ENCODE measurements at regions not wholly inside any gene's neighbourhood (a gene's known extent, or its start where the extent isn't known, plus 50 kb on each side); places are given as distances from the start of the nearest gene placed in this dataset.

DNA sequence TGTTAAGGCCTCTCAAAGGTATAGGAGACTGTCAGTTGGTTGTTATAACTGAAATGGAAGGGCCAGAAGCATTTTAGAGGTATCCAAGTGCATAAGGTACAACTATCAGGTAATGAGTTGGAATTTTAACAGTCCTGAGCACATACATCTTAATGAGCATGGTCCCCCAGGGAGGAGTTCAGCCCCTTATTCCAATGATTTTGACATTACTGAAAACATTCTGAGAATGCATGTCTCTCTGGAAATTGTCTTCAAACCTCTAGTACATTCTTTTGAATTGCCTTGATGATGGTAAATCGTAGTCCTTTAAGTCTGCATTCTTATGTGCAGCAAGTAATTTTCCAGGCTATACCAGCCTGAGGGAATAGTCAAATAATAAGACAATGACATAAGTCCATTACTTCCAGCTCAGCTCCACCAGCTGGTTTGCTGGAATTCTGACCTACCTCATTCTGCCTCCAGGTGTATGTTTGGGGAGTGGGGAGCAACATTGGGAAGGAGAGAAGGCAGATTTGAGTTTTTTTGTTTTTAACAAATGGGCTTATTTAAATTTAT lies 239.2 kb downstream of the MSRB3 start:
- DNase-seq = no peak

DNA sequence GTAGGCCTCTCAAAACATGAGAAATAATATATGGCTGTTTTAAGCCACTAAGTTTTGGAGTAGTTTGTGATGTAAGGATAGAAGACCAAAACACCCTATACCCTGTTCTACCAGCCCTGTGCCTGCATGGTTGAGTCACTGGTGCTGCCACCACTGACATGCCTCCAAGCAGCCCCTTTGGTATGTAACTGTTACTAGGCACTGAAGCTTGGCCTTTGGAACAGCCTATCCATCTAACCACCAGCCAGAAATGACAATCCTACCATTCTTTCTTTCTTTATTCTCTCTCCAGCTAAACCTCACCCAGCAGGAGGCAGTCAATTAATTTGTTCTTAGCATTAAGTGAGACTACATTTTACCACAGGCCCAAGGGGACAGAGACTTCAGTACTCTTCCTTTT lies 240.3 kb downstream of the MSRB3 start:
- DNase-seq = no peak

DNA sequence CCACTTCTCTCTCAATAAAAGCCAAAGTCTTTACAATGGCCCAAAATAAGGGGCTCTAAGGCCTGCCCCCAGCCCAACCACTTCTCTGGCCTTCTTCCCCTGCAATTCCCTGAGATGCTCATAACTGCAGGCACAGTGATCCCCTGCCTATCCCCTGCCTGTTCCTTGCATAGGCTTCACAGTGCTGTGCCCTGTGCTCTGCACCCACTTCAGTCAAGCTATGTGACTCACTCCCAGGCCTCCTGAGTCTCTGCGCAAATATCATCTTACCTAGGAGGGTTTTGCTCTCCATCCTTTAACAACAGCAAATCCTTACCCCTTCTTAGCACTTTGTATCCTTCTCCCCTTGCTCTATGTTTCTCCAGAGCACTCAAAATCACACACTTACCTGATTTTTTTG lies 242.2 kb downstream of the MSRB3 start:
- DNase-seq = no peak

DNA sequence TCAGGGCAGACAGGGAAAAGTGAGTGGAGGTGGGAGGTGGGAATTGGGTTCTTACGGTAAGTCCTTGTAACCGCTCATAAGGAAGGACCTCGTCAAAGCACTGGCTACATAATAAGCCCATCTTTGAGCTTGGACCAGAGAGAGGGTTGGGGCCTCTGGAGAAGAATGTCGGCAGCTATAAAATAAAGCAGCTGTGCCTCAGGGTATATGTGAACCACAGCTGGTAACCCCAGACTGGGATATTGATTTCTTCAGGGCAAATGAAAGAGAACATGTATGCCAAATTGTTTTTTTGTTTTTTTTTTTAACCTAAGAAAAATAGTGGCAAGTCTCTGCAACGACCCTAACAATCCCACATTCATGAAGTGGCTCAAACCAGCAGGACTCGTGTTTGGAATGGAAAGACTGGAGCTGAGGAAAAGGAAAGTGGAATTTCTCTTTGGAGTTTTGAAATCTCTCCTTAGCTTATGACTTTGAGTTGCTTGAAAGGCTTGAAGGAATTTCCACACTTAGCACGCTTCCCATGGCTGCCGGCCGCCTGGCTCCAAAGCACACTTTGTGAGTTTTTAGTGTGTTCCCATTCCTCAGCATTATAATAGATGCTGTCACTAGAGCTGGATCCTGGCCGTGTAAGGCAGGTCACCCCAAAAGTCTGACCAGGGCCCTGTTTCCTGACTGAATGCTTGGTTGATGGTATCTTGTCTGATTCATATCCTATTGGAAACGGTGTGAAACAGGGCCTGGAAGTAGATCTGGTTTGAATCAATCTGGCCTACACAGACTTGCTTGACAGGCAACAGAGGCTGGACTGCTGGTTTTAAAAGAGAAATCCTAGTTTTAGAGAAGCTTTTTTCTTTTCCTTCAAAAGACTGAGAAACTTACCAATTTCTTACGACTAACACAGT lies 244.7 kb downstream of the MSRB3 start:
- no peak for DNase-seq

DNA sequence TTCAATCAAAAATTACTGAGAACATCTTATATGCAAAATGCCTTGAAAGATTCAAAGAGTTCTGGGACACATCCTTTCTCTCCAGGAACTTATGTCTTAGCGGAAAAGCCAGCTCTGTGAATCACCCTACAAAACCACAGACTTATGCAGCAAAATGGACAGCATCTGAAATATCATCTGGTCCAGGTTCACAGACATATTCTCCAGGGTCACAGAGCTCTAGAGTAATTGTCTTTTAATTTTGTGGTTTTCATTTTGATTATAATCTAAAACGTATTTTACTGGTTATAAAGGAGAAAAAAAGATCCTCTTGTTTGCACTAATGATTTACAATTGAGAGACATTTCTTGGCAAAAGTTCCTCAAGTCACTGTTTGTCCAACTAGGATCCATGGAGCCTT lies 246.2 kb downstream of the MSRB3 start:
- DNase-seq = no peak

DNA sequence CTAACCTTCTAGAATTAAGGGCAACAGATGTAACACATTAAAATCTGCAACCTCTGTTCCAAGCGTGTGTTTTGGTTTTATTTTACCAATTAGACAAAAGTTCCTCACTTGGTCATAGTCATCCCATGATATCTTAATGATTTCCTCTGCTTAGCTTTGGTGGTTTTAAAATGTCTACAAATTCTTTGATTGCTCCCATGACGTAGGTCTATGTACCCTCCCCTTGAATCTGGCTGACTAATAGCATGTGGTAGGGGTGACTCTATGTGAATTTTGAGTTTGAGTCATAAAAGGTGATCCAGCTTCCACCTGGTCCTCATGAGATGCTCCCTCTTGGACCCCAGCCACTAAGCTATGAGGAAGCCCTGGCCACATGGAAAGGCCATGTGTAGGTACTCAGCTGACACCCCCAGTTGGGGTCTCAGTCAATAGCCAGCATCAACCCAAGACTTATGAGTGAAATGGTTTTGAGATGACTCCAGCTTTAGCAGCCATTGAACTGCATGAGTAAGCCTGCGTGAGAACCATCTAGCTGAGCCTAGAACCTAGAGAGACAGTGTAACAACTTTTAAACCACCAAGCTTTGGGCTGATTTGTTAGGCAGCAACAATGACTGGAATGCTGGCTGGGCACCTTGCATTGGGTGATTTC lies 247.1 kb downstream of the MSRB3 start:
- DNase-seq = no peak

DNA sequence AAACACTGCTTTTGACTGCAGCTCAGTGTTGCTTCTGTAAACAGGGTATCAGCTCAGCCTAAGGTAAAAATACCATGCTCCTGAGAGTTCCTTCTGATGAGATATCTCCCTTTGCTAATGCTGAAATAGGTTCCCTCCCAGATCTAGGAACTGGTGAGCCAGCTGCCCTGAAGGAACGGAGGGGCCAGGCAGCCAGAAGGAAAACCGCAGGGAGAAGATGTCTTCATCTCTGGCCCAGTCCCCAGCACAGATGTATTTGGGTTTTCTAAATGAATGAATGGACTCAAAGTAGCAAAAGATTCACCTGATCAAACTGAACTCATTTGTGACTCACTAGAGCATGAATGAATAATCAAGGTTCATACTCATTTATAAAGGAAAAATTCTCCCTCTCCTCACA lies 247.8 kb downstream of the MSRB3 start:
- DNase-seq = no peak

DNA sequence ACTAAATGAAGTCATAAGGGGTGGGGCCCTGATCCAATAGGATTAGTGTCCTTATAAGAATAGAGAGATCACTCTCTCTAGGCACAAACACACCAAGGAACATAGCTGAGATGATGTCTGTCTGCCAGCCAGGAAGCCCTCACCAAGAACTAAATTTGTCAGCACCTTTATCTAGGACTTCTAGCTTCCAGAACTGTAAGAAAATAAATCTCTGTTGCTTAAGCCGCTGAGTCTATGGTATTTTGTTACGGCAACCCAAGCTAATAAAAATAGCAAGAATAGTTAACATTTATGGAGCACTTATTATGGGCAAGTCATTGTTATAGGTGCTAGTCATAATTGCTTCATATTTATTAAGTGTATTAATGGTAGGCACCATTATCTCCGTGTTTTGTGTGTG lies 249.6 kb downstream of the MSRB3 start:
- no peak for DNase-seq

DNA sequence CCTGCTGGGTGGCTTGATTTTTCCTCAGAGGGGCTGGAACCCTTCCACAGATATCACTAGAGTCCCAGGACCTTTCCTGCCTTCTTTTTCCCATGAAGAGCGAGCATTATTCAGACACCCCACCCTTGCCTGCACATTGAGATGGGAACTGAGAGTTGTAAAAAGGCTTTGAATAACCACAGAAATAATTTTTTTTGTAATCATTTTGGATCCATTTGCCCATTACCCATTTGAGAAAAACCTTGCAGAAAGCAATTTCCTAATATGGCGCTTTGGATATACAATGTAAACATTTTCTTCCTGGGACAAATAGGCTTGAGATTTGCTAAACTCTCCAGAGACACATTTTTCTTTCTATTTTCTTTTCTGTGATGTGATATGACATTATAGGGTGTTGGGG lies 250.6 kb downstream of the MSRB3 start:
- DNase-seq = no peak

DNA sequence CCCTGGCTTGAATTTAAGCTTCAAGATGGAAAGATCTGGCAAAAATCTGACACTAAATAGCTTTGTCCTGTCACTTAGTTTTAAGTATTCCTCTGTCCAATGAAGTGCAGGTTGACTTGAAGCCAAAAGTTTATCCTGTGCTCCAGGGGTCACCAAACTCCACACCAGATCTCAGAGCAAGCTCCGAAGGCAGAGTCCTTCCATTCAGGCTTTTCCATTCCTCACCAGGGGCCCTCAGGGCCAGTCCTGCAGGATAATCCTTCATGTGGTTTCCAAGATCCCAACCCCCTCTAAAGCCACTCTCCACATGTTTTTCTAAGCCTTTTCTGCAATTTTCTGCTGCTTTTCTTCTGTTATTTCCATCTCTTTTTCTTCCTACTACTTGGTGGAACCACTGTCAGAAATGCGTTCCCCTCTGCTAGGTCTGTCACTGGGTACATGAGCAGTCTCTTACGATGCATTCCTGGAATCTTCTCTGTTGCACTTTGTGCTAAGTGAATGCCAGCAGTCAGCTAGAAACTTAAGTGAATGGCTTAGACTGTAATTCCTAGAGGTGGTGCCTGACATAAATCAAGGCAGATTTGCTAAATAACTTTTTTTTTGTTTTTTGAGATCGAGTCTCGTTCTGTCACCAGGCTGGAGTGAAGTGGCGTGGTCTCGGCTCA lies 251.4 kb downstream of the MSRB3 start:
- no peak for DNase-seq

DNA sequence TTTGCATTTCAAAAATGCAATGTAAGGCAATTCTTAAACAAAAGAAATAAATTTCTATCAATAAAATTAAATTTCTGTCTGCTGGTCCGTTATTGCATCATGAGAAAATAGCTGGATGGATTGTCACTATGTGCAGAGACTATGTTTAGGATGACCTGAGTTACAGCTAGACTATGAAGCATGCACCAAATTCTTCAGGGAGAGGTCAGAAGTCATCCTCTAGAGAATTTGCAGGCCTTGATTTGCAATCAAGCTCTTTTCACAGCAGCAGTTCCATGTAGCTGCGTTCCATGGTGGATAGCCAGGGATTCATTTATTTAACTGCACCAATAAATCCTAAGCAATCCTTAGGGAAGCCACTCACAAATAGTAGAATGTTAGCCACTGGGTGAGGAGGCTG lies 253.7 kb downstream of the MSRB3 start:
- DNase-seq = no peak

DNA sequence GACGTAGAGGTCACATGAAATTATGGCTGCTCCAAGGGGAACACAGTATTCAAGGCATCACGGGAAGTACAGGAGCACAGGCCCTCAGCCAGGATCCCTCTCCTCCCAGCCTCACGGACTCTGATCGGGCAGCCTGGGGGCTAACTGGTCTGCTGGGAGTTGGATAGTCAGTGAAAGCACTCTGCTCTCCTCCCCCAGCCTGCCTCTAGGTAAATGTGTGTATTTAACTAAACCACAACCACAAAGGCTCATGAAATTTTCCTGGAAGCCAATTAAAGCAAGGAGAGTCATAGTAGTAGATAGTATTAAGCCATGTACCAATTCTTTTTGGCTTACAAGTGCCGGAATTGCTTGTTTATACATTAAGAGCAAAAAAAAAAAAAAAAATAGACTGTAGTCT lies 254.3 kb downstream of the MSRB3 start:
- DNase-seq = no peak

DNA sequence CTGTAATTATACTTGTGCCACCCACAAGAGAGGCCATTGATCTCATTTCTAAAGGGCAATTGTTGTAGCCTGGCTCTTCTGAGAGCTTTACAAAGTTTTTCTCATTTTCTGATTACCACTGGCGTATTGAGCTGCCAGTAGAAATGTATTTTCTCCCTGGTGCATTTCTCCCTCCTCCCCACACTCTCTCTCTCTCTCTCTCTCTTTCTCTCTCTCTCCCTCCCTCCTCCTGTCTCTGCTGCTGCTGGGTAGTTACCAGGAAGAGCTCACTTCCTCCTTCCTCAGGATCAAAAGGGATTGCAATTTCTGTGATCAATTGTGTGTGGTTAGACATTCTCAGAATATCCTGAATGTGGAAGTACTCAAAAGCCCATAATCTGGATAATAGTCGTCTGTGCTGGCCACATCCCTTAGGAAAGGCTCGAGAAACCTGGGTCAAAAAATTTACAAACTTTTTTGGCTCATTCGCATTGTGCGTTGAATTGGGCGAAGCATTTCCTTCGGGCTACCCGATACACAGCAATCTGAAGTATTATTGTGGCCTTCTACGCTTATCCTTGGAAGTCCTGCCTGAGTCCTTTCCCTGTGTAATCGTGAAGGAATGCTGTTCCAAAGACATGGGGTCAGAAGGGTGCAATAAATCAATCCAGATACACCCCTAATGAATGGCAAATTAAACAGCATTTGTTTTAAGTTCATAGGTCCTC lies 254.8 kb downstream of the MSRB3 start:
- DNase-seq = no peak

DNA sequence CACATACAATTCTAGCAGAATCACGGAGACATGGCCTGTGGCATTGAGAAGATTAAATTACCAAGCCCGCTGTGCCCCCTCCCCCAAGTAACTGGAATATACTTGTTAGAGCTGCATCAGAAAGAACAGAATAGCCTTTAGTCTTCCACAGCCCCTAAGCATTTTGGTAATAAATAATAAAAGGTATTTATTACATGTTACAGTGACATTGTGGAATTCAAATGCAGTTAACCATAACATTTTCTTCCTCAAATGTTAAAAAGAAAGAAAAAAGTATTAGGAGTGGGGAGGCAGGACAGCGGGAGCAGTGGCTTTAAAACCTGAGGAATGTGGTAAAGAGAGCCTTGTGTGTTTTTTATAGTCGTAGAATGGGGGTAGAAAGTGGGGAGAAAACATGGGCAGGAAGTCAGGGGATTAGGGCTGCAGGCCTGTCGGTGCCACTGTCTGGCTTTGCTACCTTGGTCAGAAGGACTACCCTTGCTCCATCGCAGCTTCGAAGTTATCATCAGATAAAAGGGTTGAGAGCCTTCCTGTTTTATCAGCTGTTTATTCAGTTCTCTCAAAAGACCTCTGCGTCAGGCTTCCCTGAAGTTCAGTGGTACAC lies 255.9 kb downstream of the MSRB3 start:
- DNase-seq = no peak

DNA sequence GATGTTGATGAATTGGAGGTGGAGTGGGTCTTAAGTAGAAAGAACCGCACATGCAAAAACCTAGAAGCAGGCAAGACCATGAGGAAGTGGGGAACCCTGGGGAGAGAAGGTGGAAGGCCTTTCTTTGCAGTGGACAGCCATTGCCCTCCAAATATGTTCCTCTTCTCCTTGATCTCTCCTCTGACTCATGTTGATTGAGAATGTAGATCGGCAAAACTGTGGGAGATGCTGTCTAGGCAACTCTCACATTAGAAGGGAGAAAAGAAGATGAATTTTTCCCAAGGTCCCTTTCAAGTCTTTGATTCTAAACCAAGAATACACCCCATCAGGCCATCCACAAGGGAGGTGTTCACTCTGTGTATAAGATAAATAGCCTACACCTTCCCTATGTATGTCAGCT lies 257.5 kb downstream of the MSRB3 start:
- DNase-seq = no peak

DNA sequence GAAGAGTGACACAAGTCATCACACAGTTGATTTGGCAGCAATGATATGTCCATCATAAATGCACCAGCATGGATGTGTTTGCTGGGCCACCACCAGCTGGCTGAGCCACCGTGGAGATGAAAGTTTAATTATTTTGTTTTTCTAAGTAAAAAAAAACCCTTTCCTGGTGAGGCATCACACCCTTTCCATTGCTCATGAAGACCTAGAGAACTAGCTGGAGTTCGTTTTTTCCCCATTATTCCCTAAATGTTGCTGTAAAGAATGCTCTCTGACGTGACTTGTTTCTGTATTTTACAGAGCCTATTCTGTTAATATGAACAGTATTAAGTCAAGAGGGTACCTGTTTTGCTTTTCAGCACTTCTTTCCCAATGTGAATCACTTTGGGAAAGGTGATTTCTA lies 257.9 kb downstream of the MSRB3 start:
- DNase-seq = no peak

DNA sequence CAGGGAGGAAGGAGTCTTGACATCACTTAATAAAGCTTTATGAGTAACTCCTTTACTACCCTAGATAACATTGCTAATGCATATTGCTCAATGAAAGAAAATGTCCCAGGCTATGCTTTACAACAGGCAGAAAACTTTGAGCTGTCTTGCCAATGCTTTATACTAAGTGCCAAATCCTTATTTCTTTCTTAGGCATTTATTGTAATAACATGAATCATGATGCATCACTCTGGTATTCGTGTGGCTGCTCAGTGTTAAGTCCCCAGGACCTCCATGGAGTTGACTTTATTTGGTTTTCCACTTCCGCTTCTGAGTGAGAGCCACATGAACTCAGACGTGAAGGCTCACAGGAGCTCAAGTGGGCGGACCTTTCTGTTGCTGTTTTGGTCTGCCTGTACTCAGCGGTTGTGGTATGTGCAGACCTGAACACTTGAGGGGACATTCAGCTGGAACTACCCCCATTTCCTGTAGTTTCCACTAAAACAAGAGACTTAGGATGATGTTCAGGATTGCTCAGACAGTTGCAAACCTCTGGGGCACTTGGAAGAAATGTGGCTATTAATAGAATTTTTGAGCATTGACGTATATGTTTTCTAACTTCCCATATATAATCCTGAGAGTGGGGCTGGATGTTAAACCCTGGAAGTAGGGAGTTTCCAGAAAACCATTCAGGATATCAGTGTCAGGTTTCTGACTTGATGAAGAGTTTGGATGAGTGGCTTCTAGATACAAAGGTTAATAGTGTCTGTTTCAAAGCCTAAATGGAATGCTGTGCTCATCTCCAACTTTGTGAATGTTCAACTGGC lies 258.6 kb downstream of the MSRB3 start:
- no peak for DNase-seq

DNA sequence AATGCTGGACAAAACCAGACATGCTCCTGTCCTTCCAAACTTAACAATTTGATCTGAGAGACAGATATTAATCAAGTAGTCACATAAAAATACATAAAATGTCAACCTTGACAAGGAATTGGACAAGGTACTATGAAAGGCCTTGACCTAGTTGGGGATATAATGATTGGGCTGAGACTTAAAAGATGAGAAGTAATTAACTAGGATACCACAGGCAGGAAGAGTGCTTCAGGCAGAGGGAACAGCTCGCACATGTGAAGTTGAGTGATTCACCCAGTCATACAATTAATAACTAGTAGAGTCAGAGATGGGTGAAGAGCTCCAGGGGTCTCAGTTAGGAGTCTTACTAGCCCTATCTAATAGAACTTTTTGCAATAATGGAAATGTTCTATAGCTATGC lies 259.5 kb downstream of the MSRB3 start:
- no peak for DNase-seq

DNA sequence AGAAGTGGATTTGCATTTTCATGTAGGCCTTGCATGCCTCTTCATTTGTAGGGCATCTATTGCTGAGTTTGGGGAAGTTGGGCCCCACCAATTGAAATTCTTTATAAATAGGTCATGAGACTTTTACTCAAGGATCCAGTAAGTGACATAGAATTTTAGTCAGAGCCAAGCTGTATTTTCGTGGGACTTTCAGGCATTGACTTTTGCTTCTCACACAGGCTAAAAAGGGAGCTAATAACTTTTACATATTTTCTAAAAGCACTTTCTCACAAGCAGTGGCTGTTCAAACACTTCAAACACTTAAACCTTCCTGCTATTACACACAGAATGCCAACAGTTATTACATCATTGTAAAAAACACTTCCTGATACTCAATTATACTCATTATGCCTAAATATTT lies 260.5 kb downstream of the MSRB3 start:
- DNase-seq = no peak

DNA sequence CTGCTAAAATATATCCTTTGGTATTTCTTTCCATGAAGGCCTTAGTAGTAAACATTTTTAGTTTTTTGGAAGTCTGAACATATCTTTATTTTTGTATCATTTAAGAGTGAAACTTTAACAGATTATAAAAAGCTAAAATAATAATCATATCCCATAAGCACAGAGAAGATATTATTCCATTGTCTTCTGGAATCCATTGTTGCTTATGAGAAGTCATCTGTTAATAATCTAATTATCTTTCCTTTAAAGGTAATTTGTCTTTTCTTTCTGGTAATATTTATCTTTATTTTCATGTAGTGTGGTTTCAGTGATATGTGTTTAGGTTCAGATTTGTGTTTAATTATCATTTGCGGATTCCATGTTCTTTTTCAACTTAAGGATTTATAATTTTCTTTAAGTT lies 261.7 kb downstream of the MSRB3 start:
- DNase-seq = no peak

DNA sequence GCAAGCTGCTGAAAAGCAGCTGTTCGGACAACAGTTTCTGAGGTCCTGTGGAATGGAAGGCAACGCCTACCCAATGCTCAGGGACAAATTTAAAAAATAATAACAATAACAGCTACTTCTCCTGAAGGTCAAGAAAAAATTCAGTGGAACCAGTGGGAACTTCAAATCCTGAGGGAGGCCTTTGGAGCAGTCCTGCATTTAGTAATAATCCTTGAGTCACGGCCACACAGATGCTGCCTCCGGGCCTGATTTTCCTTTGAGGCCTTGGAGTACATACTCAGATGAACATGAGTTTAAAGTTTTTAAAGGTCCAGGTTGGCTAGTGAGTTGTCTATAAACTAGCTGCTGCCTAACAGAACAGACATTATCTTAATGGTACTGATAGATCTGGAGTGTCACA lies 268.0 kb downstream of the MSRB3 start:
- no peak for DNase-seq

All from CD4-positive, alpha-beta T cell treated with Interferon alpha-2 for 1 hour (primary cell).